Keratinocyte (primary cell): ENCODE measurements at regions not wholly inside any gene's neighbourhood (a gene's known extent, or its start where the extent isn't known, plus 50 kb on each side); places are given as distances from the start of the nearest gene placed in this dataset.

Source experiments
- DNase-seq: peaks from one replicate; pipeline ENCODE4 v3.0.0-alpha.2; 2011; ENCODE audit warnings: low read depth, missing footprints, low spot score
- FAIRE-seq: peaks from 2 replicates; lab custom pipeline; 2011; peaks lifted over from hg19 to GRCh38; lab: Jason Lieb, UNC
- H2AFZ ChIP-seq: 2 replicates; pipeline ENCODE4 v1.6.0; 2012; ENCODE audit warnings: low read length, control low read depth, inconsistent platforms; ENCODE audit not compliant: control insufficient read depth
- H3K27ac ChIP-seq: 2 replicates; pipeline ENCODE4 v1.5.1; 2011; ENCODE audit warnings: low read length; ENCODE audit not compliant: control insufficient read depth, insufficient read depth
- H3K27me3 ChIP-seq: 3 replicates; pipeline ENCODE4 v1.6.0; 2011; ENCODE audit warnings: low read length; ENCODE audit not compliant: control insufficient read depth, insufficient read depth; ENCODE audit errors: extremely low read depth
- H3K36me3 ChIP-seq, 2 experiments: 2 replicates in 1 of 2; 3 replicates in 1 of 2; pipeline ENCODE4 v1.5.1; 2011; ENCODE audit warnings: low read length in 2 of 2, mild to moderate bottlenecking in 1 of 2; ENCODE audit not compliant: control insufficient read depth in 2 of 2, insufficient read depth in 2 of 2; ENCODE audit errors: extremely low read depth in 1 of 2
- H3K4me1 ChIP-seq: 3 replicates; pipeline ENCODE4 v1.5.1; 2011; ENCODE audit warnings: low read length; ENCODE audit not compliant: control insufficient read depth, insufficient read depth; ENCODE audit errors: extremely low read depth
- H3K4me2 ChIP-seq: 3 replicates; pipeline ENCODE4 v1.6.0; 2011; ENCODE audit warnings: low read depth, low read length; ENCODE audit not compliant: control insufficient read depth, insufficient read depth; ENCODE audit errors: extremely low read depth
- H3K4me3 ChIP-seq, 3 experiments: fragments of 200-600 bp in 1 of 3; sonication (generic) in 1 of 3; 2 replicates in 2 of 3; 3 replicates in 1 of 3; pipeline ENCODE4 v1.5.1; 2011 to 2016; ENCODE audit warnings: low read length in 3 of 3, mild to moderate bottlenecking in 3 of 3, control low read depth in 2 of 3, inconsistent platforms in 1 of 3, low read depth in 1 of 3, mixed read lengths in 1 of 3, mixed run types in 1 of 3, moderate library complexity in 1 of 3; ENCODE audit not compliant: control insufficient read depth in 2 of 3, insufficient read depth in 2 of 3; ENCODE audit errors: extremely low read depth in 1 of 3
- H3K79me2 ChIP-seq: 2 replicates; pipeline ENCODE4 v1.6.0; 2012; ENCODE audit warnings: low read length; ENCODE audit not compliant: control insufficient read depth, insufficient read depth
- H3K9ac ChIP-seq: 3 replicates; pipeline ENCODE4 v1.6.0; 2011; ENCODE audit warnings: low read length; ENCODE audit not compliant: control insufficient read depth, insufficient read depth; ENCODE audit errors: extremely low read depth
- H3K9me1 ChIP-seq: 3 replicates; pipeline ENCODE4 v1.6.0; 2011; ENCODE audit warnings: low read length; ENCODE audit not compliant: control insufficient read depth, insufficient read depth; ENCODE audit errors: extremely low read depth
- H3K9me3 ChIP-seq: 2 replicates; pipeline ENCODE4 v1.5.1; 2012; ENCODE audit warnings: low read depth, low read length; ENCODE audit not compliant: control insufficient read depth
- H4K20me1 ChIP-seq: 3 replicates; pipeline ENCODE4 v1.6.0; 2011; ENCODE audit warnings: low read length; ENCODE audit not compliant: control insufficient read depth, insufficient read depth; ENCODE audit errors: extremely low read depth
- EZH2 ChIP-seq: IDR thresholded peaks from one replicate; pipeline ENCODE4 v1.6.1; 2012; ENCODE audit warnings: inconsistent platforms, mild to moderate bottlenecking, low read length, moderate library complexity
- dilution Hi-C: fragments of 300-500 bp; cut with MboI; formaldehyde crosslinking; loops from one replicate; pipeline ENCODE4 v1.7.0; 2020; ENCODE audit warnings: low sequenced_read_pairs; ENCODE audit not compliant: extremely low pct_ligation_motif_present
- TF ChIP-seq, protein P1 (sequence below), 3 experiments: IDR thresholded peaks in 1 of 3; conservative IDR thresholded peaks in 1 of 3; optimal IDR thresholded peaks in 1 of 3; 2 replicates in 2 of 3; 3 replicates in 1 of 3; pipeline versions ENCODE3 to v1.5.1; 2011; ENCODE audit warnings: low read length in 3 of 3, mild to moderate bottlenecking in 3 of 3, moderate library complexity in 2 of 3, control low read depth in 1 of 3, inconsistent platforms in 1 of 3; ENCODE audit not compliant: insufficient read depth in 2 of 3; ENCODE audit errors: extremely low read depth in 1 of 3

DNA sequence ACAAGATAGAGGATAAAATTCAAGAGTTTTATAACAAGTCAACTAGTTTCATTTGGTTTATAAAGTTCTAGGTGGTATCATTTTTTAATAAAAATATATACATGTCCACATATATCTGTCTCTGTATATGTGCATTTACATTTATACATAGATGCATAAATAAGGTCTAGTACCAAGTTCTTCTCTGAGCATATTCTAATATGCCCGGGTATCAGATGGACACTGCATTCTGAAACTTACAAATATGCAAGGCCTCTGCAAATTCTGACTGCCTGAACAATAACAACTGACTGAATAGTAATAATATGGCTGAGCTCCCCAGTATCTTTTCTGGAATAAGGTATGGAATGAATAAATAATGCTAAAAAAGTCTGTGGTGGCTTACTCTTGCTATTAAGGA is 304.8 kb downstream of the KLF12 start:
- no peaks in the 10 kb centered on the region for H3K27me3 ChIP-seq
- no peaks in the 10 kb centered on the region for H3K9me3 ChIP-seq
- TF ChIP-seq, protein P1, sequence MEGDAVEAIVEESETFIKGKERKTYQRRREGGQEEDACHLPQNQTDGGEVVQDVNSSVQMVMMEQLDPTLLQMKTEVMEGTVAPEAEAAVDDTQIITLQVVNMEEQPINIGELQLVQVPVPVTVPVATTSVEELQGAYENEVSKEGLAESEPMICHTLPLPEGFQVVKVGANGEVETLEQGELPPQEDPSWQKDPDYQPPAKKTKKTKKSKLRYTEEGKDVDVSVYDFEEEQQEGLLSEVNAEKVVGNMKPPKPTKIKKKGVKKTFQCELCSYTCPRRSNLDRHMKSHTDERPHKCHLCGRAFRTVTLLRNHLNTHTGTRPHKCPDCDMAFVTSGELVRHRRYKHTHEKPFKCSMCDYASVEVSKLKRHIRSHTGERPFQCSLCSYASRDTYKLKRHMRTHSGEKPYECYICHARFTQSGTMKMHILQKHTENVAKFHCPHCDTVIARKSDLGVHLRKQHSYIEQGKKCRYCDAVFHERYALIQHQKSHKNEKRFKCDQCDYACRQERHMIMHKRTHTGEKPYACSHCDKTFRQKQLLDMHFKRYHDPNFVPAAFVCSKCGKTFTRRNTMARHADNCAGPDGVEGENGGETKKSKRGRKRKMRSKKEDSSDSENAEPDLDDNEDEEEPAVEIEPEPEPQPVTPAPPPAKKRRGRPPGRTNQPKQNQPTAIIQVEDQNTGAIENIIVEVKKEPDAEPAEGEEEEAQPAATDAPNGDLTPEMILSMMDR (optimal IDR thresholded peaks at IDR 0.05 in 1 of 3, IDR thresholded peaks at IDR 0.05 in 1 of 3, conservative IDR thresholded peaks at IDR 0.05 in 1 of 3; ENCODE audit: extremely low read depth in 1 of 3, insufficient read depth in 2 of 3, low read length in 3 of 3), result no peak
- TF ChIP-seq EZH2, result no peak
- no peaks in the 10 kb centered on the region for H3K36me3 ChIP-seq
- H3K4me1 ChIP-seq, result no peaks in the 10 kb centered on the region
- FAIRE-seq, result no peak
- dilution Hi-C loops, result no loop called here
- no peaks in the 10 kb centered on the region for H4K20me1 ChIP-seq
- H3K9ac ChIP-seq, result no peak overlapping the region
- H3K4me3 ChIP-seq, result no peak overlapping the region
- no peak for DNase-seq
- no peak overlapping the region for H3K27ac ChIP-seq
- H3K9me1 ChIP-seq, result no peaks in the 10 kb centered on the region
- no peaks in the 10 kb centered on the region for H3K79me2 ChIP-seq
- no peak overlapping the region for H3K4me2 ChIP-seq
- H2AFZ ChIP-seq, result no peak overlapping the region

DNA sequence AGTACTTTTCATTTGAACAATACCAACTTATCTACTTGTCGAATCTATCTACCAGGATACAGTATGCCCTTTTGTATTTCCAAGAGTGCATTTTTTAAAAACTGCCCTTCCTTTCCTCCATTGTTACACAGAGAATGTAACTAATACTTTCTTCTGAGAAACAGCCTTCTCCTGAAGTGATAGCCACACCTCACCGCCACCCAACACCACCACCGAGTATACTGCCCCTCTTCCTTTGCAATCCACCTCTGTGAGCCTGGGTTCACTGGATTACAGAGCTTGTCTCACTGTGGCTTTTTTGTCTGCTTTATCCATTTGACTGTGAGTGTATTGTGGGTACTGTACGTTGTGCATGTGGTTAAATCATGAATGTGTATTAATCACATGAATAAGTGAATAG is 305.4 kb downstream of the KLF12 start:
- dilution Hi-C loops, result no loop called here
- Histone ChIP-seq H3K9ac (no peak overlapping the region), H3K27ac (no peak overlapping the region), H3K4me2 (no peak overlapping the region), H3K9me1 (no peaks in the 10 kb centered on the region), H3K79me2 (no peaks in the 10 kb centered on the region), H3K27me3 (no peaks in the 10 kb centered on the region), H3K4me3 (no peak overlapping the region), H3K9me3 (no peaks in the 10 kb centered on the region), H2AFZ (no peak overlapping the region), H3K36me3 (no peaks in the 10 kb centered on the region), H3K4me1 (no peaks in the 10 kb centered on the region), H4K20me1 (no peaks in the 10 kb centered on the region)
- TF ChIP-seq, protein P1 (optimal IDR thresholded peaks at IDR 0.05 in 1 of 3, IDR thresholded peaks at IDR 0.05 in 1 of 3, conservative IDR thresholded peaks at IDR 0.05 in 1 of 3; ENCODE audit: extremely low read depth in 1 of 3, insufficient read depth in 2 of 3, low read length in 3 of 3), result no peak
- TF ChIP-seq EZH2, result no peak
- DNase-seq, result no peak
- no peak for FAIRE-seq
